HFFc6 (cell line): ENCODE measurements at regions not wholly inside any gene's neighbourhood (a gene's known extent, or its start where the extent isn't known, plus 50 kb on each side); places are given as distances from the start of the nearest gene placed in this dataset.

Experiments
- DNase-seq: peaks from one replicate; pipeline ENCODE4 v3.0.0-alpha.2; 2018
- H3K27ac Mint-ChIP-seq: 2 replicates; pipeline ENCODE4 v1.8.0; 2020; ENCODE audit warnings: mild to moderate bottlenecking, mixed read lengths
- H3K27me3 Mint-ChIP-seq: 2 replicates; pipeline ENCODE4 v1.8.0; 2021; ENCODE audit warnings: mild to moderate bottlenecking, moderate library complexity, mixed read lengths; ENCODE audit not compliant: insufficient read depth
- H3K36me3 Mint-ChIP-seq: 2 replicates; pipeline ENCODE4 v1.8.0; 2021; ENCODE audit warnings: low read depth, mixed read lengths
- H3K4me1 Mint-ChIP-seq: 2 replicates; pipeline ENCODE4 v1.8.0; 2020; ENCODE audit warnings: low read depth, mixed read lengths
- H3K4me3 Mint-ChIP-seq: 2 replicates; pipeline ENCODE4 v1.8.0; 2020; ENCODE audit warnings: mild to moderate bottlenecking, moderate library complexity, mixed read lengths
- H3K9me3 Mint-ChIP-seq: 2 replicates; pipeline ENCODE4 v1.8.0; 2020; ENCODE audit warnings: mild to moderate bottlenecking, mixed read lengths
- CTCF ChIP-seq: fragments of 200-600 bp; sonication (generic); IDR thresholded peaks from 2 replicates; pipeline ENCODE4 v1.5.0; 2021; ENCODE audit warnings: antibody characterized with exemption, mild to moderate bottlenecking

- Mint-ChIP-seq H3K4me3 (no peak overlapping the region), H3K36me3 (peaks cover 44% of the 10 kb centered on the region), H3K27ac (peak overlapping the region; percentile 94), H3K27me3 (no peaks in the 10 kb centered on the region; the same call in 1 of the 2 replicates), H3K4me1 (peaks cover 56% of the 10 kb centered on the region), H3K9me3 (peaks cover 30% of the 10 kb centered on the region)
- no peak for DNase-seq
- no peak for TF ChIP-seq CTCF
These were observed 111.9 kb upstream of the MAP4K3 start for GRCh38 chr2:39549000-39549399.

DNA sequence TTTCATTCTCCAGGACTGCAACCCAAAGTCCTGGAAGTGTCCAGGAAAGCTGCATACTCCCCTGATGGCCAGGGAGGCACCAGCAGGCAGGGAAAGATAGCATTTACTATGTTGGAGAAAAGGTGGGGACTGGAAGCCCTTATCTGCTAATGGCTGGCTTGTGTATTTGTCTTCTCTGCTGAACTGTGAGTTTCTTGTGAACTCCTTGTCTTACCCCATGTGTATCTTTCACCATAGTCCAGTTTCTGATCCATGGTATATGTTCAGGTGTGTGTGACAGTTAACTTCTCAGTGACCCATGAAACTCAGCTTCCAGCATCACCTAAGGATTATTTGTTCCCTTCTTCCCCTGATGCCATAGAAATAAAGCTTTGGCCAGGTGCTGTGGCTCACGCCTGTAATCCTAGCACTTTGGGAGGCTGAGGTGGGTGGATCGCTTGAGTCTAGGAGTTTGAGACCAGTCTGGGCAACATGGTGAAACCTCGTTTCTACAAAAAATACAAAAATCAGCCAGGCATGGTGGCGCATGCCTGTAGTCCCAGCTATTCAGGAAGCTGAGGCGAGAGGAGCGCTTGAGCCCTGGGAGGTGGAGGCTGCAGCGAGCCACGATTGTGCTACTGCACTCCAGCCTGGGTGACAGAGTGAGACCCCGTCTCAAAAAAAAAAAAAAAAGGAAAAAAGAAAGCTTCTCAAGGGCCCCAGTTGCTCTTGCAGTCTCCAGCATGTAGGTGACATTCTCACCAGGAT is 112.8 kb upstream of the MAP4K3 start:
- peaks cover 56% of the 10 kb centered on the region for H3K4me1 Mint-ChIP-seq
- no peaks in the 10 kb centered on the region; the same call in 1 of the 2 replicates for H3K27me3 Mint-ChIP-seq
- peak overlapping the region; percentile 47 for H3K27ac Mint-ChIP-seq
- no peak overlapping the region for H3K4me3 Mint-ChIP-seq
- peaks cover 44% of the 10 kb centered on the region for H3K36me3 Mint-ChIP-seq
- peaks cover 30% of the 10 kb centered on the region for H3K9me3 Mint-ChIP-seq
- no peak for TF ChIP-seq CTCF
- DNase-seq, result no peak

GRCh38 chr2:39550701-39551285 is 113.7 kb upstream of the MAP4K3 start:
- H3K4me1 Mint-ChIP-seq, result peaks cover 56% of the 10 kb centered on the region
- H3K36me3 Mint-ChIP-seq, result peaks cover 44% of the 10 kb centered on the region
- H3K27me3 Mint-ChIP-seq, result no peaks in the 10 kb centered on the region; the same call in 1 of the 2 replicates
- no peak overlapping the region; the same call in 1 of the 2 replicates for H3K4me3 Mint-ChIP-seq
- no peak for DNase-seq
- TF ChIP-seq CTCF, result no peak
- peaks cover 30% of the 10 kb centered on the region for H3K9me3 Mint-ChIP-seq
- H3K27ac Mint-ChIP-seq, result peak overlapping the region; percentile 47

GRCh38 chr2:39558906-39559305 is 106.8 kb upstream of the TMEM178A start:
- H3K4me1 Mint-ChIP-seq, result no peaks in the 10 kb centered on the region
- peaks cover 28% of the 10 kb centered on the region for H3K36me3 Mint-ChIP-seq
- H3K9me3 Mint-ChIP-seq, result peaks cover 21% of the 10 kb centered on the region

DNA sequence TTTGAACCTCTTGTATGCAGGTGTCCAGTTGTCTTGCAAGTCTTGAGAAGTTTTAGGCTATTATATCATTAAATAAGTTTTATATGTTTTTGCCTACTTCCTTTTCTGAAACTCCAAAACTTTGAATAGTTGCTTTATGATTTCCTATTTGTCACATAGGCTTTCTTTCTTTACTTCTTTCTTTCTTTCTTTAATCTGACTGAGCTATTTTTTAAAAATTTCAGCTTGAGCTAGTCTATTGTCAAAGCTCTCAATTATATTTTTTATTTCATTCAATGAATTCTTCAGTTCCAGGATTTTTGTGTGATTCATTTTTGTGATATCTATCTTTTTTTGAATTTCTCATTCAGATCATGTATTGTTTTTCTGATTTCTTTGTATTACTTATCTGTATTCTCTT is 102.1 kb upstream of the TMEM178A start:
- Mint-ChIP-seq H3K4me3 (no peak overlapping the region), H3K27ac (no peak overlapping the region), H3K4me1 (peaks cover 14% of the 10 kb centered on the region), H3K36me3 (peaks cover 30% of the 10 kb centered on the region), H3K9me3 (peaks cover 34% of the 10 kb centered on the region), H3K27me3 (no peaks in the 10 kb centered on the region; the same call in 1 of the 2 replicates)
- no peak for DNase-seq
- TF ChIP-seq CTCF, result no peak

More at GRCh38 chr2:39558906-39559305, 106.8 kb upstream of the TMEM178A start:
- no peak for TF ChIP-seq CTCF
- no peak overlapping the region for H3K27ac Mint-ChIP-seq
- no peak overlapping the region for H3K4me3 Mint-ChIP-seq
- H3K27me3 Mint-ChIP-seq, result no peaks in the 10 kb centered on the region; the same call in 1 of the 2 replicates
- DNase-seq, result no peak
